IMR-90 (cell line): ENCODE measurements at regions not wholly inside any gene's neighbourhood (a gene's known extent, or its start where the extent isn't known, plus 50 kb on each side); places are given as distances from the start of the nearest gene placed in this dataset.

ENCODE experiments used
- ATAC-seq: fragments of 200-7000 bp; cut with Tn5 transposase; 2 replicates; pipeline ENCODE4 v1.9.1; 2020; ENCODE audit warnings: low read depth, mild to moderate bottlenecking, moderate library complexity
- BruUV-seq: library from RNA; stranded (reverse); fragments of 400-500 nt; replicated peaks from 2 replicates; lab custom pipeline; 2021; lab: Mats Ljungman, UMichigan
- CTCF ChIA-PET: fragments of 300-600 bp; formaldehyde crosslinking; extraction: SDS; loops from one replicate; lab custom pipeline; 2021; ENCODE audit warnings: antibody characterized with exemption; lab: Yijun Ruan, JAX
- POLR2A ChIA-PET: fragments of 300-600 bp; sonication (Branson Sonifier 250); formaldehyde crosslinking; loops from one replicate; lab custom pipeline; 2022; ENCODE audit warnings: antibody characterized with exemption; ENCODE audit not compliant: unreplicated experiment; lab: Charles Lee
- DNase-seq: peaks from one replicate; pipeline ENCODE4 v3.0.0; 2013
- H2AFZ ChIP-seq: replicated peaks from 2 replicates; pipeline ENCODE3; 2013; ENCODE audit warnings: low read length, mild to moderate bottlenecking; ENCODE audit not compliant: poor library complexity
- H2AK5ac ChIP-seq: 2 replicates; pipeline ENCODE4 v1.6.1; 2013; ENCODE audit warnings: low read depth, low read length, inconsistent platforms
- H2AK9ac ChIP-seq: replicated peaks from 2 replicates; pipeline ENCODE3; 2013; ENCODE audit warnings: mild to moderate bottlenecking, low read depth, low read length, moderate library complexity; ENCODE audit not compliant: poor library complexity
- H2BK120ac ChIP-seq: 2 replicates; pipeline ENCODE4 v1.6.1; 2013; ENCODE audit warnings: low read depth, low read length, inconsistent platforms
- H2BK15ac ChIP-seq: 3 replicates; pipeline ENCODE4 v1.6.1; 2013; ENCODE audit warnings: low read depth, low read length, inconsistent platforms
- H2BK20ac ChIP-seq: 2 replicates; pipeline ENCODE4 v1.6.1; 2013; ENCODE audit warnings: low read depth, mild to moderate bottlenecking, inconsistent platforms, low read length, moderate library complexity
- H2BK5ac ChIP-seq: 2 replicates; pipeline ENCODE4 v1.6.1; 2013; ENCODE audit warnings: mild to moderate bottlenecking, low read depth, low read length, inconsistent platforms; ENCODE audit not compliant: poor library complexity, severe bottlenecking
- H3K14ac ChIP-seq: replicated peaks from 2 replicates; pipeline ENCODE4 v1.6.1; 2013; ENCODE audit warnings: low read depth, low read length, inconsistent platforms
- H3K18ac ChIP-seq: 2 replicates; pipeline ENCODE4 v1.6.1; 2013; ENCODE audit warnings: low read depth, low read length, control low read depth
- H3K23ac ChIP-seq: 2 replicates; pipeline ENCODE4 v1.6.1; 2013; ENCODE audit warnings: low read depth, low read length, inconsistent platforms
- H3K27ac ChIP-seq: 2 replicates; pipeline ENCODE4 v1.5.1; 2013; ENCODE audit warnings: mild to moderate bottlenecking, control low read depth, low read length; ENCODE audit not compliant: insufficient read depth
- H3K27me3 ChIP-seq: 2 replicates; pipeline ENCODE4 v1.6.1; 2013; ENCODE audit warnings: low read length; ENCODE audit not compliant: control insufficient read depth, insufficient read depth
- H3K36me3 ChIP-seq: 2 replicates; pipeline ENCODE4 v1.6.1; 2013; ENCODE audit warnings: low read length, mixed read lengths; ENCODE audit not compliant: control insufficient read depth, insufficient read depth
- H3K4ac ChIP-seq: 2 replicates; pipeline ENCODE4 v1.6.1; 2013; ENCODE audit warnings: low read depth, low read length, inconsistent platforms
- H3K4me1 ChIP-seq: 2 replicates; pipeline ENCODE4 v1.6.1; 2013; ENCODE audit warnings: low read length, mixed read lengths; ENCODE audit not compliant: control insufficient read depth, insufficient read depth
- H3K4me2 ChIP-seq: 2 replicates; pipeline ENCODE4 v1.6.1; 2013; ENCODE audit warnings: low read depth, mild to moderate bottlenecking, control low read depth, low read length, moderate library complexity
- H3K4me3 ChIP-seq: 2 replicates; pipeline ENCODE4 v1.5.1; 2013; ENCODE audit warnings: low read depth, mild to moderate bottlenecking, control low read depth, low read length, moderate library complexity; ENCODE audit not compliant: insufficient read depth
- H3K56ac ChIP-seq: 2 replicates; pipeline ENCODE4 v1.6.1; 2013; ENCODE audit warnings: low read length, inconsistent platforms; ENCODE audit not compliant: insufficient read depth; ENCODE audit errors: extremely low read depth
- H3K79me1 ChIP-seq, 2 experiments: 2 replicates each; pipeline ENCODE4 v1.6.1; 2013; ENCODE audit warnings: low read length in 2 of 2, inconsistent platforms in 1 of 2, low read depth in 1 of 2
- H3K9ac ChIP-seq: 2 replicates; pipeline ENCODE4 v1.6.1; 2013; ENCODE audit warnings: low read depth, low read length, control low read depth
- H3K9me1 ChIP-seq: 2 replicates; pipeline ENCODE4 v1.6.1; 2013; ENCODE audit warnings: low read length, inconsistent platforms; ENCODE audit not compliant: insufficient read depth
- H3K9me3 ChIP-seq: 2 replicates; pipeline ENCODE4 v1.6.1; 2013; ENCODE audit warnings: low read length; ENCODE audit not compliant: control insufficient read depth, insufficient read depth
- H4K20me1 ChIP-seq: 2 replicates; pipeline ENCODE4 v1.6.1; 2013; ENCODE audit warnings: low read length, inconsistent platforms; ENCODE audit not compliant: insufficient read depth
- H4K5ac ChIP-seq: 2 replicates; pipeline ENCODE4 v1.6.1; 2013; ENCODE audit warnings: mild to moderate bottlenecking, low read depth, low read length, control low read depth
- H4K8ac ChIP-seq, 2 experiments: 2 replicates each; pipeline ENCODE4 v1.6.1; 2013; ENCODE audit warnings: low read depth in 2 of 2, low read length in 2 of 2, control low read depth in 1 of 2, inconsistent platforms in 1 of 2
- H4K91ac ChIP-seq: 2 replicates; pipeline ENCODE4 v1.6.1; 2013; ENCODE audit warnings: low read depth, low read length, inconsistent platforms; ENCODE audit not compliant: insufficient read depth
- BHLHE40 ChIP-seq: fragments of 150-350 bp; IDR thresholded peaks from 2 replicates; pipeline ENCODE4 v1.6.1; 2016; ENCODE audit warnings: mild to moderate bottlenecking, low read depth, low read length
- CEBPB ChIP-seq: IDR thresholded peaks from 2 replicates; pipeline ENCODE4 v1.6.1; 2012; ENCODE audit warnings: low read depth, low read length, improper control_type of control experiment
- CHD1 ChIP-seq: IDR thresholded peaks from 2 replicates; pipeline ENCODE4 v1.6.1; 2012; ENCODE audit warnings: low read depth, low read length, improper control_type of control experiment
- CTCF ChIP-seq: conservative IDR thresholded peaks from 2 replicates; pipeline ENCODE4 v1.5.1; 2012; ENCODE audit warnings: mild to moderate bottlenecking, low read depth, low read length, improper control_type of control experiment
- FOS ChIP-seq: fragments of 150-350 bp; IDR thresholded peaks from 2 replicates; pipeline ENCODE4 v1.6.1; 2016; ENCODE audit warnings: low read depth, low read length
- MXI1 ChIP-seq: IDR thresholded peaks from 2 replicates; pipeline ENCODE4 v1.6.1; 2012; ENCODE audit warnings: low read depth, mild to moderate bottlenecking, low read length, moderate library complexity, borderline replicate concordance
- NFE2L2 ChIP-seq: fragments of 150-350 bp; IDR thresholded peaks from 2 replicates; pipeline ENCODE4 v1.6.1; 2016; ENCODE audit warnings: low read depth, mild to moderate bottlenecking, low read length
- POLR2A ChIP-seq: IDR thresholded peaks from 2 replicates; pipeline ENCODE4 v1.6.1; 2012; ENCODE audit warnings: mild to moderate bottlenecking, low read depth, low read length
- RAD21 ChIP-seq: IDR thresholded peaks from 2 replicates; pipeline ENCODE4 v1.6.1; 2012; ENCODE audit warnings: low read length, improper control_type of control experiment
- RCOR1 ChIP-seq: IDR thresholded peaks from 2 replicates; pipeline ENCODE4 v1.6.1; 2012; ENCODE audit warnings: mild to moderate bottlenecking, low read length, improper control_type of control experiment; ENCODE audit not compliant: insufficient replicate concordance
- SMC3 ChIP-seq: fragments of 150-350 bp; IDR thresholded peaks from 2 replicates; pipeline ENCODE4 v1.6.1; 2016; ENCODE audit warnings: low read depth, mild to moderate bottlenecking, antibody characterized with exemption, low read length, moderate library complexity
- USF2 ChIP-seq: fragments of 150-350 bp; IDR thresholded peaks from 2 replicates; pipeline ENCODE4 v1.6.1; 2017; ENCODE audit warnings: mild to moderate bottlenecking, antibody characterized with exemption, low read length, low read depth
- WGBS, 2 experiments: methylation state at CpG; one replicate each; pipeline versions ENCODE4 v1.1.5 to v1.1.7; 2013; ENCODE audit warnings: missing lambda C conversion rate in 2 of 2; ENCODE audit not compliant: insufficient read length in 1 of 2; ENCODE audit errors: extremely low coverage in 2 of 2; 5-methylcytosine and 5-hydroxymethylcytosine counted together
- dilution Hi-C: fragments of 300-500 bp; cut with HindIII; formaldehyde crosslinking; loops from one replicate; pipeline ENCODE4 v1.14.3; 2018; ENCODE audit warnings: low sequenced_read_pairs; ENCODE audit not compliant: unreplicated experiment
- in situ Hi-C: fragments of 300-500 bp; cut with MboI; formaldehyde crosslinking; loops from 3 replicates; pipeline ENCODE4 v1.14.3; 2019; ENCODE audit warnings: low sequenced_read_pairs, inconsistent platforms, mixed read lengths
- intact Hi-C: fragments of 100-400 bp; cut with micrococcal nuclease; formaldehyde crosslinking; loops from 2 replicates; pipeline ENCODE4 v1.10.0; 2022

GRCh38 chr5:5546408-5546807, 123.9 kb downstream of the ICE1 start:
- Histone ChIP-seq H3K4me1 (no peaks in the 10 kb centered on the region), H4K8ac (no peak overlapping the region), H3K9me1 (no peaks in the 10 kb centered on the region), H3K23ac (no peak overlapping the region), H2AK9ac (no peak overlapping the region), H2AK5ac (no peak overlapping the region), H2BK15ac (no peak overlapping the region), H3K9ac (no peak overlapping the region), H2BK5ac (no peak overlapping the region), H2AFZ (no peak overlapping the region), H3K36me3 (no peaks in the 10 kb centered on the region), H4K5ac (no peak overlapping the region), H3K79me1 (no peaks in the 10 kb centered on the region), H3K14ac (no peak overlapping the region), H3K9me3 (peaks cover 10% of the 10 kb centered on the region), H2BK120ac (no peak overlapping the region), H3K27me3 (no peaks in the 10 kb centered on the region), H3K4me3 (no peak overlapping the region), H3K27ac (no peak overlapping the region), H3K56ac (no peak overlapping the region), H4K20me1 (no peaks in the 10 kb centered on the region), H3K18ac (no peak overlapping the region), H3K4me2 (no peak overlapping the region), H3K4ac (no peak overlapping the region), H2BK20ac (no peak overlapping the region), H4K91ac (no peak overlapping the region)
- no TSS peak for BruUV-seq
- CTCF ChIA-PET = no interaction called here
- no peak for TF ChIP-seq USF2
- TF ChIP-seq CTCF = no peak
- no peak for TF ChIP-seq NFE2L2
- no peak for TF ChIP-seq FOS
- TF ChIP-seq RAD21 = no peak
- no peak for TF ChIP-seq POLR2A
- no peak for TF ChIP-seq BHLHE40
- no peak for TF ChIP-seq RCOR1
- no peak for TF ChIP-seq SMC3
- no peak for TF ChIP-seq CEBPB
- TF ChIP-seq CHD1 = no peak
- TF ChIP-seq MXI1 = no peak
- no peak for DNase-seq
- no peak for ATAC-seq
- 58% methylated on average over 2 of the region's 3 CpGs; no CpG with 5 or more reads in 1 of the 2 experiments for WGBS, 2 experiments
- dilution Hi-C loops (no loop called here), intact Hi-C loops (no loop called here), in situ Hi-C loops (no loop called here)
- POLR2A ChIA-PET = no interaction called here
